GM19351 (cell line): ENCODE measurements at regions not wholly inside any gene's neighbourhood (a gene's known extent, or its start where the extent isn't known, plus 50 kb on each side); places are given as distances from the start of the nearest gene placed in this dataset.

Experiments
- ATAC-seq: cut with Tn5 transposase; IDR thresholded peaks from one replicate; pipeline ENCODE4 v1.9.1; 2021; ENCODE audit warnings: mild to moderate bottlenecking, moderate library complexity; ENCODE audit not compliant: unreplicated experiment

DNA sequence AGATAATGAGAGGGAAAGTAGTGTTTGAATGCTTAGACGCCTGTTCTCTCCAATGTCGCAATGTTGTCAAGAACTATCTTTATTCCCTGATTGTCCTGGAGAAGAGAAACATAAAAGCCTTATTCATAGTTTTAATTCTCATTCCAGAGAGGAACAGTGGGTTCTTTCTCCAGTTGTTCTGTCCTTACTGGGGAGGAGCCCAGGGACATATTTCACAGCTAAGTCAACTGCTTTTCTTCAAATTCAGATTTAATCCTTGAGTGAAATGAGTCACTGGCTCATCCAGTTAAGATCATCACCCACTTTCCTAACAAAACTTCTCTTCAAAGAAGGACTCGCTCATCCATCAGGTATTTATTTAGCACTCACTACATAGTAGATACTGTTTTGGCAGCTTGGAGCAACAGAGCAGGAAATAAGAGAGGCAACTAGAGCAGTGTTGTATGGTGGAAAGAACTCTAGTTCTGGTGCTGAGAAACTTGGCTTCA is 365.7 kb upstream of the USP24 start:
- no peak for ATAC-seq

- ATAC-seq: no peak
Measured at GRCh38 chr1:55579332-55580001, 364.3 kb upstream of the USP24 start.

- no peak for ATAC-seq
Measured at GRCh38 chr1:55578646-55579045, 363.5 kb upstream of the USP24 start.

- ATAC-seq: no peak
Measured at GRCh38 chr1:55575571-55576279, 360.6 kb upstream of the USP24 start.

- ATAC-seq: no peak
Measured at GRCh38 chr1:55574691-55575225, 359.6 kb upstream of the USP24 start.

DNA sequence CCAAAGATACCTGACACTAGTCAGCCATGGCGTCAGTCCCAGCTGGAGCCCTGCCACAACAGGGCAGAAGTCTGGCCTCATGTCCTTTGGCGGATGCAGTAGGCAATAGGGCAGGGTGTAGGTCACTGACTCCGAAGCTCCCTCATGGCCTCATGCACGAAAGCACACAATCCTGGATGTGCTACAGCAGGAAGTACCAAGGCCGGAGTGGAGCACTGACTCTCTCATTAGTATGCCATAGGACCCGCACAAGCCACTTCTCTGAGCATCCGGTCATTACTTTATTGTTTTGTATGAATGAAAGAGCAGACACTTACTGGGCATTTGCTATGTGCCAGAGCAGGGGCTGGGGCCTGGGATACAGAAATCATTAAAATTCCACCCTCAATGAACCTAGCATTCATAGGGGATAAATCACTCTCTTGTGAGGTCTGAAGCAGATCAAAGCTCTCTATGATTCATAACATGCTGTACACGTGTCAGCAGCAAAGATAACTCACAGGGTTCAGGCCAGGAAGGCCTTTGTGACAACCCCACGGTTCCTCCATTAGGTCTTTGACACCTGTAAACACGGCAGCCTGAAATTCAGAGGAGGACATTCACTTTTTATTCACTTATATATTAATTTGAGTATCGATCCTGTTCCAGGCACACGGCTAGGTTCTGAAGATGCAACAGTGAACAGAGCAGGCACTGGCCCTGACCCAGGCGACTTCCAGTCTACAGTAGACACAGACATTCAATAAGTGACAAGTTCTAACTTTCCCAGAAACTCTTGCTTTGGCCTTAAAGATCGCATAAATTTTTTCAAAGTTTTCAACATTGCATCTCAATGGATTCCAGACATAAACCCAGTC is 357.9 kb upstream of the USP24 start:
- ATAC-seq: no peak

DNA sequence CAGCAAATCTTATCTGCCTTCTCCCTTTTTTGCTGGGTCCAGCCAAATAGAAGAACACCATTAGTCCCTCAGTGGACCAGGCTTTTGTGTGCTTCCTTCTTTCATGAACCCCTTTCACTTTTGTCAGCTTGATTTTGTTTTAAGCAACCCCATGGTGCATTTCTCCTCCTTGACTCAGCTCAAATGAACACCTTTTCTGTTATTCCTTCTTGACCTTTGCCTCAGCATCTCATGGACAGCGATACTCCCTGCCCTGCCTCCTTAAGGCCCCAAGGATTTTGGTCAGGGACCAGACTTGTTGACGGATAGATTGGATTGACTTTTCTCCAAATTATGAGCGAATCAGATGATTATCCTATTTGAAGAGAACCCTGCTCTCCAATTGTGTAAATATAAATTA is 356.6 kb upstream of the USP24 start:
- no peak for ATAC-seq

GRCh38 chr1:55569417-55569816 is 354.3 kb upstream of the USP24 start:
- no peak for ATAC-seq

DNA sequence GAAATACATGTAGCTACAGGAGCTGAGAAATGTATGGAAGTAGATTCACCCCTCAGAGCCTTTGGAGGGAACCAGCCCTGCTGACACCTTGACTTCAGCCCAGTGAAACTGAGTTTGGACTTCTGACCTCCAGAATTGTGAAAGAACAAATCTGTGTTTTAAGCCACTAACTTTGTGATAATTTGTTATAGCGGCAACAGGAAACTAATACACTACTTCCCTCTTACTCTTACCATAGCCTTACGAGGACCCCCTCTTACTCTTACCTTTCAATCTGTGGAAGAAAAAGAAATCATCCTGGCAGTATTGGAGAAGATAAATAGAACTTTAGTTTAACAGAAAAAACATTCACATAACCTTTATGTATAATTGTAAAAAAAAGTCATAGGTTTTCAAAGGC is 353.6 kb upstream of the USP24 start:
- ATAC-seq: no peak

DNA sequence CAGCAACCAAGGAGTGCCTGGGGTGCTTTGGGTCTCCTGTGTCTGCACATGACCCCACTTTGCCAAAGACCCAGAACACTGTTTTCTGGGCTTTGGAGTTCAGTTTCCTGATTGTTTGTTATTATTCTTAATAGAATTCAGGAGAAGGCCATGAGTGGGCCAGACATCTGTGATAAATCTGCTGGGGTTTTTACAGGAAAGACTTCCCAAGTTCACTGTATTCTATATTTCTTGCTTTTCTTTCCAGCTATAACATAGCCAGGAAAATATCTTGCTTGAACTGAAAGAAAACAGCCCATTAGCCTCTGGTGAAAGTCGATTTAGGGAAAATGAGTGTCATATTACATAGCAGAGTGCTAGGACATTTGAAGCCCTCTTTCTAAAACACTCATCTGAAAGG is 345.1 kb upstream of the USP24 start:
- no peak for ATAC-seq

DNA sequence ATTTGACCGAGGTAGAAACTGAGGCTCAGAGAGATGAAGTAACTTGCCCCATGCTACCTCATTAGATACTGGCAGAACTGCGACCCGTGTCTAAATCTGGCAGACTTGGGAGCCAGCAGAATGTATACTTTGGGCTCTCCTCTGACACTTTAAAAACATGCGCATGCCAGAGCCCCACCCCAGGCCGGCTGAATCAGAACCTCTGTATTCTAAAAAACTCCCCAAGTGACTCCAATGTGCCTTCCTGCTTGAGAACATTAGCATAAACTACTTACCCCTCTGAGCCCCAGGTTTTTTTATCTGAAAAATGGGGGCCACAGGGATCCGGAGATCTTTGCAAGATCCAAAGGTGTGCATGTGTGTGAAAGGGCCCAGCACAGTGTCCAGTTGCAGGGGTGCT is 344.7 kb upstream of the USP24 start:
- no peak for ATAC-seq

DNA sequence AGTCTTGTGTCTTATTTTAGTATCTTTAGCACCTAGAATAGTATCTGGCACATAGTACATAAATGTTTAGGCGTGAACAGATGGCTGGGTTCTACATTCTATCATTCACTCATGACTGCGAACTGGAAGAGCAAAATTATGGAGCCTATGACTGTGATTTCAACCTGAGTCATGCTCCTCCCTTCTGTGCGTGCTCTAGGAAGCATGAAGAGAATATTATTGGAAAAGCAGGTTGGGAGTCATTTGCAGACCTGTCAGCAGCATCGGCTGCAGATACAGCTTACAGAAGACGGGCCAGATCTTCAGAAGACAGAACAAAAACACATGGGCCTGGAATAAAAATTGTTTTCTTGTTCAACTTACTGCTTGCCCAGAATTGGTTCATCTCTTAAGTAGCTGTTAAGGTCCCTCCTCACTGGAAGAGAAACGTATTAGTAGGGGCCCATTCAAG is 344.0 kb upstream of the USP24 start:
- ATAC-seq: no peak

GRCh38 chr1:55558515-55558914 is 343.4 kb upstream of the USP24 start:
- no peak for ATAC-seq

DNA sequence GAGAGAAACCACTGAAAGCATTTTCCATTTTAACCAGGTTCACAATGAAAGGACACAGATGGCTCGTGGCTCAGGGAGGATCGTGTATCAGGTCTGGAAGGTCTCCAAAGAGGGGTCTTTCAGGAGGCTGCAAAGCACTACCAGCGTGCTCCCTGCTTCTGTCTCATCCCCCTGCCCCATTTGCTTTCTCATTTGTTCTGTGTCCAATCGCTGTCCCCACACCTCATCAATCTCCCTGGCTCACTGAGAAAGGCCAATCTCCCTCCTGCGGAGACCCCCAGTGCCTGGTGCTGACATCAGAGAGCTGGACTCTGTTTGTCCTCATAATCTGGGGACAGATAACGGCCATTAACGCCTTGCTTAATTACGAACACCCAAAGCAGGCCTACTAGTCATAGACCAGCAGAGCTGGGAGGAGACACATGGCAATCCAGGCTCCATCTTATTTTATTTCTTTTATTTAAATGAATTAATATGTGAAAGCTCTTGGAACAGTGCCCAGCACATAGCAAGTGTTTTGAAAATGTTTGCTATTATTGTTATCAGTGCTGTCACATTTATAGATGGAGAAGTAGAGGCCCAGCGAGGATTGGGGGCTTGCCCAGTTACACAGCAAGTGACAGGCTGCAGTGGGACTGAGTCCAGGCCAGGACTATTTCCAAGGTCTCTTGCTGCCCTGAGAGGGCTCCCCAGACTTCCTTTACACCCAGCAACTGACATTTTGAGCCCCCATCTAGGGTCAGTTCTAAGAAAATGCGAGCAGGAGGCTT is 341.0 kb upstream of the USP24 start:
- ATAC-seq: no peak

DNA sequence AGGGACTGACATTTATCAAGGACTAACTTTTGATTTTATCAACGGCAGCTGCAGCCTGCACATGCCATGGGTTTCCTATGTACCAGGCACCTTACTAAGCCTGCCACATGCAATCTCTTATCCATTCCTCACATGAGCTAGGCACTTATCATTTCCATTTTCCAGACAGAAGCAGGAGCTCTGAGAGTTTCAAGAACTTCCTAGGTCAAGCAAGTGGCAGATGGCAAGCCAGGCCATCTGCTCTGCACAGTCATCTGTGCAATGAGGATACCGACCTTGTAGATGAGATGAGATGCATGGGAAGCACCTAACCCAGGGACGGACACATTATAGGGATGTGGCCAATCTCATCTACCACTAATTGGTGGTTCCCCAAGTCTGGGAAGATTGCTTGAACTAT is 339.4 kb upstream of the USP24 start:
- no peak for ATAC-seq

- ATAC-seq: no peak
Measured at GRCh38 chr1:55552636-55553035, 337.5 kb upstream of the USP24 start.

GRCh38 chr1:55547405-55547804 is 332.2 kb upstream of the USP24 start:
- ATAC-seq: no peak

- ATAC-seq: no peak
Measured at GRCh38 chr1:55546553-55546952, 331.4 kb upstream of the USP24 start.

DNA sequence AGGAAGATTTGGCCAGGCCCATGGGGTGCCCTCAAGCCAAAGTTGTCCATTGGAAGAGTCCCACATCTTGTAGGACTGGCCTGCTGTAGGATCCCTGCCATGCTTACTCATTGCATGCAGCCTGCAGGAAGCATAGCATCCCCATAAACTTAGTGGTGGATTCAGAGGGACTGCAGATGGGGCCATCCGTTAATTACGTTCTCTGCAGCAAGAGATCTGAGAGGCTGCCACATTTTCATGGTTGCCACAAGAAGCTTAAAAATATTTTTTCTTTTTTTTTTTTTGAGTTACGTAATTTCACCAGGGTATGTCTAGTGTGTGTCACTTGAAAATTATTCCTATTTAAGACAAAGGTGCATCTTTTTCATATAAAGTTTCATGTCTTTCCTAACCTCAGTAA is 329.7 kb upstream of the USP24 start:
- ATAC-seq: no peak

GRCh38 chr1:55542901-55543504 is 327.8 kb upstream of the USP24 start:
- no peak for ATAC-seq
